Ovary (tissue), 3 donors: ENCODE measurements at regions not wholly inside any gene's neighbourhood (a gene's known extent, or its start where the extent isn't known, plus 50 kb on each side); places are given as distances from the start of the nearest gene placed in this dataset.

ENCODE experiments used
- CTCF ChIP-seq, 3 donors: fragments of 450-650 bp in 2 of 3; fragments of 200-600 bp in 1 of 3; IDR thresholded peaks; one replicate each; pipeline versions ENCODE4 v1.5.1 to v1.8.0; 2016 to 2022; ENCODE audit warnings: antibody characterized with exemption in 3 of 3, mild to moderate bottlenecking in 1 of 3
- EP300 ChIP-seq: sonication (generic); formaldehyde crosslinking; IDR thresholded peaks from one replicate; pipeline ENCODE4 v1.6.1; 2017; ENCODE audit warnings: antibody characterized with exemption
- donor health status: DM: no; HTN: no; CAD: no.

- TF ChIP-seq CTCF (IDR thresholded peaks at IDR 0.05) (no peak), EP300 (no peak)
Observed at GRCh38 chr1:5554784-5555183, 437.4 kb downstream of the NPHP4 start.
